GM18951 (cell line): ENCODE measurements at regions not wholly inside any gene's neighbourhood (a gene's known extent, or its start where the extent isn't known, plus 50 kb on each side); places are given as distances from the start of the nearest gene placed in this dataset.
"Not testable (repeated sequence)": the region's sequence is repeated elsewhere in the genome, so short reads cannot be mapped to it uniquely, and the experiment has no call there.

Source experiments
- POLR2A ChIP-seq: IDR thresholded peaks from 4 replicates; pipeline ENCODE4 v1.6.1; 2011; ENCODE audit warnings: mild to moderate bottlenecking; ENCODE audit not compliant: insufficient read length, insufficient read depth; ENCODE audit errors: extremely low read depth
- in situ Hi-C: fragments of 300-500 bp; cut with MboI; formaldehyde crosslinking; loops from one replicate; pipeline ENCODE4 v1.12.0; 2022; ENCODE audit warnings: low sequenced_read_pairs, mixed read lengths, inconsistent platforms; ENCODE audit not compliant: unreplicated experiment

- in situ Hi-C loops = loop anchor here (10.0 kb wide), 1 partner anchor 234 kb away; no protein-coding TSS in a partner anchor
- TF ChIP-seq POLR2A = no peak
Measured at GRCh38 chr2:64869126-64869525, 120.1 kb upstream of the SLC1A4 start.

GRCh38 chr2:64873472-64873924 is 115.7 kb upstream of the SLC1A4 start:
- in situ Hi-C loops = loop anchor here (10.0 kb wide), 1 partner anchor 529 kb away; no protein-coding TSS in a partner anchor
- TF ChIP-seq POLR2A = no peak

GRCh38 chr2:64874593-64874992 is 114.6 kb upstream of the SLC1A4 start:
- no peak for TF ChIP-seq POLR2A
- in situ Hi-C loops = loop anchor here (10.0 kb wide), 1 partner anchor 530 kb away; no protein-coding TSS in a partner anchor

- in situ Hi-C loops = loop anchor here (10.0 kb wide), 1 partner anchor 531 kb away; no protein-coding TSS in a partner anchor
- TF ChIP-seq POLR2A = no peak
Measured at GRCh38 chr2:64875368-64875767, 113.8 kb upstream of the SLC1A4 start.

- in situ Hi-C loops = loop anchor here (10.0 kb wide), 1 partner anchor 531 kb away; no protein-coding TSS in a partner anchor
- TF ChIP-seq POLR2A = no peak
Measured at GRCh38 chr2:64876137-64876647, 113.0 kb upstream of the SLC1A4 start.

- no peak for TF ChIP-seq POLR2A
- in situ Hi-C loops = loop anchor here (10.0 kb wide), 1 partner anchor 535 kb away; no protein-coding TSS in a partner anchor
Measured at GRCh38 chr2:64879745-64880144, 109.5 kb upstream of the SLC1A4 start.

GRCh38 chr2:64880193-64880951 is 108.8 kb upstream of the SLC1A4 start:
- in situ Hi-C loops = no loop called here
- TF ChIP-seq POLR2A = no peak

- no peak for TF ChIP-seq POLR2A
- in situ Hi-C loops = no loop called here
Measured at GRCh38 chr2:64881037-64881492, 108.1 kb upstream of the SLC1A4 start.

GRCh38 chr2:64887565-64887964 is 101.6 kb upstream of the SLC1A4 start:
- TF ChIP-seq POLR2A = no peak
- in situ Hi-C loops = no loop called here

- in situ Hi-C loops = no loop called here
- no peak for TF ChIP-seq POLR2A
Measured at GRCh38 chr2:64888591-64889309, 100.4 kb upstream of the SLC1A4 start.

- in situ Hi-C loops = no loop called here
- no peak for TF ChIP-seq POLR2A
Measured at GRCh38 chr2:64889803-64890202, 99.4 kb upstream of the SLC1A4 start.

- in situ Hi-C loops = not testable (repeated sequence)
Measured at GRCh38 chr2:64896572-64896971, 92.6 kb upstream of the SLC1A4 start.

GRCh38 chr2:64899081-64899865 is 89.9 kb upstream of the SLC1A4 start:
- in situ Hi-C loops = no loop called here
- no peak for TF ChIP-seq POLR2A

- in situ Hi-C loops = not testable (repeated sequence)
Measured at GRCh38 chr2:64899876-64900275, 89.3 kb upstream of the SLC1A4 start.
